AG08396 (cell line): ENCODE measurements at regions not wholly inside any gene's neighbourhood (a gene's known extent, or its start where the extent isn't known, plus 50 kb on each side); places are given as distances from the start of the nearest gene placed in this dataset.
A peak's percentile ranks its signal among the peaks of the same experiment; 100 is the strongest.

Experiments used
- DNase-seq: peaks from one replicate; pipeline ENCODE4 v3.0.0; 2012; ENCODE audit warnings: low spot score, mixed read lengths

DNA sequence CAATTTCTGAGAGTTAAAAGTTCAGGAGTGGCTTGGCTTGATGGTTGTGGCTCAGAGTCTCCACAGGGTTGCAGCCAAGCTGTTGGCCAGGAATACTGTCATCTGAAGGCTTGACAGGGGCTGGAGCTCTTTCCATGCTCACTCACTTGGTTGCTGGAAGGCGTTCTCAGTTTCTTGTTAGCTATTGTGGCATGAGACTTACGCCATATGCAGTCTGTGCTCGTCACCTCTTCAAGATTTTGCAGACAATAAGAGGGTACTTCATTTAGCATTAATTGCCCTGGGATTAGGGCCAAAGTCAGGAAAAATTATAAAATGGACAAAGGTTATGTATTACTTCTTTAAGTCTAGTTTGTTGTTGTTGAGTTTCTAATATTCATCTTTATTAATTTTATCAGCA is 380.6 kb upstream of the MAP3K7 start:
- DNase-seq: no peak

GRCh38 chr6:90960324-90960723 is 373.5 kb upstream of the MAP3K7 start:
- DNase-seq: no peak

- DNase-seq: no peak
Measured at GRCh38 chr6:90955246-90955645, 368.4 kb upstream of the MAP3K7 start.

DNA sequence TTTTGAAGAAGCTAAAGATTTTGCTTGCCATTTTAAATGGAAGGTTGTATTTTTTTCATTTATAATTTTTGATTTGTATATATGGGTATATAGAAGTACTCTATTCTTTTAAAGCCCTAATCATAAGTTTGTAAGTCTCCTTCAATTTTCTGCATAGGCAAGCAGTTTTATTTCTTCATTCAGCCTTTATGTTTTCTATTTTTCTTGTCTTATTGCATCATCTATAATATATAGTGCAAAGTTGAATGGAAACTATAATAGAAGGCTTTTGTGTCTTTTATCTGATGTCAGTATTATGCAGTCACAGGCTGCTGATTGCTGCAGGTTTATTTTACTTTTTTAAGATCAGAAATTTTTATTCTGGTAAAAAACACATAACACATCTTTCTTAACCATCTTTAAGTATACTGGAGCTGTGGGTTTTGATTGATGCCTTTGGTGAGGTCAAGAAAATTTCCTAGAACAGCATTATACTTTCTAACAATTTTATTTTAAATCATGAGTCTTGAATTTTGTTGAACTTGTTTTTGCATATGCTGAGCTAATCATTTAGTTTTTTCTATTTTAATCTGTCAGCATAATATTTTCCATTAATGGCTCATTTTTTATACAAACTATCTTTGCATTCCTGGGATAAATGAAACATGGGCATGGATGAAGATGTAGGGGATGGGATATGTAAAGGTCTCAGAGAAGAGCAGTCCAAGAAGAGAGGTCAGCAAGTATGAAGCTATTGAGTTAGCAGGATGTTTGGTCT is 366.7 kb upstream of the MAP3K7 start:
- no peak for DNase-seq

GRCh38 chr6:90952176-90952575 is 365.3 kb upstream of the MAP3K7 start:
- DNase-seq: no peak

- DNase-seq: no peak
Measured at GRCh38 chr6:90948540-90948939, 361.7 kb upstream of the MAP3K7 start.

GRCh38 chr6:90947184-90948064 is 360.6 kb upstream of the MAP3K7 start:
- no peak for DNase-seq

DNA sequence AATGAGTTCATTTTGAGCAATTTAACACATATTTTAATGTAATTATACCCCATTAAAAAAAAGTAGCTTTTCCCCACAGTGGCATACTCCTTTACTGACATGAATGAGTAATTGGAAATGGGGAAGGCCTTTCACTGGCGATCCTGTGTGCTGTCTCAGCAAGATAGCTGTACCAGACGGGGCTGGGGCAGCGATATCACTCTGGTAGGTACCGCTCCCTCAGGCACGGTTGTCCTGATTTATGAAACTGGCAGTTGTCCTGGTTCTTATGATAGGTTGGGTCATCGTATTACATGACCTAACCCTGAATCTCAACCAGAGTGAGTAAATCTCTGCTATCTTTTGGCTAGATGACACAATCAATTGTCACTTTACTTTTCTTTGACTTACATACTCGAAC is 355.0 kb upstream of the MAP3K7 start:
- no peak for DNase-seq

- DNase-seq: peak; percentile 29
Measured at GRCh38 chr6:90940812-90941481, 354.1 kb upstream of the MAP3K7 start.

- no peak for DNase-seq
Measured at GRCh38 chr6:90939906-90940305, 353.0 kb upstream of the MAP3K7 start.

DNA sequence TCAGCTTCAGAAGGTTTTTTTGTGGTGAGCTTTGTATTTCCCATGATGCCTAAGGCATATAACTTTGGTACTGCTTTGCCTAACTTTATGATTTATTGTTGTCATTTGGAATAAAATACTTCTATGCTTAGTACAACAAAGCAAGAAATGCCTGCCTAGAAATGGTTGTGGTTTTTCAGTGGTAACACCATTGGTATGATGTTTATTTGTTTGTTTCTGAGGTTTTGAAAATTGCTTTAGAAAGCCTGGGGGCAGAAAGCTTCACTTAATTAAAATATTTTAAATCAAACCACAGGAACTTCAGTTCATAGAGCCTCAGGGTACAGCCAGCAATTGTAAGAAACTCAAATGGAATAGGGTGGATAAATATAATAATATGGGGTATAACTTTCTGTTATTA is 351.2 kb upstream of the MAP3K7 start:
- no peak for DNase-seq

DNA sequence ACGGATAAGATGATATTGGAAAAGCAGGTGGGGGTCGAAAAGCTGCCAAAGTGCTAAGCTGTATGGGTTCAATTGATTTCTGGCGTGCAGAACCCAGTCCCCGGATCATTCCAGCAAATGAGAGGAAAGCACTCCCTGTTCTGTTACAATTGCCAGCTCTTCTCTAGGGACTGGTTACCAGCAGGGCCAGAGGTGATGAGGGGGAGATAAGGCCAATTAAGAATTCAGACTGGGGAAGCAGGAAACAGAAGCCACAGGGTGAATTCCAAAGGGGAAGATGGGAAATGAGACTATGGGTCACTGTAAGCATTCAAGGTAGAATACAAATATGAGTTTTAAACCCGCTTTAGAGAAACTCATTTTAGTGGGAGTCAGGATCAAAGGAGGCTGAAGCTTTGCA is 349.4 kb upstream of the MAP3K7 start:
- DNase-seq: no peak

DNA sequence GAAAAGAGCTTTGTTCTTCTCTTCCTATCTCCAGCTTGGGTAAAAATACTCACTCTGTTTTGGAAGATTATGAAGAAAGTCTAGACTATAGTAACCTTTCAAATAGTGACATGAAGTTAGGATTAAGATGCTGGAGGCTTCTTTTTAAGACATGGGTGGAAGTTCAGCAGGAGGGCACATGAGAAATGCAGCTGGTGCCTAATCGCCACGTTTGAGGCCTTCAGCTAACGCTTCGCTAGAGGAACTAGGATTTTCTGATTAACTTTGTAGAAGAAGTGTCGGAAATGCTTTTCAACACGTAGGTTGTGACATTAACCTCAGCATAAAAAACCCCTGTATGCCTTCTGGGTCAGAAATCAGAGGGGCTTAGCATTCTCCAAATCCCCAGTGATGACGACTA is 348.1 kb upstream of the MAP3K7 start:
- DNase-seq: no peak

GRCh38 chr6:90934081-90934480 is 347.2 kb upstream of the MAP3K7 start:
- no peak for DNase-seq

GRCh38 chr6:90932351-90932750 is 345.5 kb upstream of the MAP3K7 start:
- no peak for DNase-seq

GRCh38 chr6:90928051-90928450 is 341.2 kb upstream of the MAP3K7 start:
- no peak for DNase-seq

- no peak for DNase-seq
Measured at GRCh38 chr6:90925726-90926125, 338.9 kb upstream of the MAP3K7 start.

- no peak for DNase-seq
Measured at GRCh38 chr6:90922325-90922724, 335.5 kb upstream of the MAP3K7 start.

DNA sequence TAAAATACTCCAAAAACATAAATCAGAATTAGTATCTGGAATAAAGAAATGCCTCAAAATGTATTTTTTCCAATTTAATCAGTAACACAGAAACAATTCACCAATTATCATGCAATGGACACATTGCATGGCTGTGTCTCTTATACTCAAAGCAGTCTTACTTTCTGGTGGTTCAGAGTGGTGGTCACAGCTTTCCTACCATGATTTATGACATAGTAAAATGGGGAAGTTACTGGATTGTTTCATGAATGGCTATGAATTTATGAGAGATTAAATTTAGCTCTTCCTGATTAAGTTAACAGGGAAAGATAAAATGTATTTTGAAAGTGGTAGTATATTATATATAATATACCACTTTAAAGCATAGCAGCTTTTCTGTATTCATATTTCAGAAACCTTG is 331.5 kb upstream of the MAP3K7 start:
- DNase-seq: no peak

DNA sequence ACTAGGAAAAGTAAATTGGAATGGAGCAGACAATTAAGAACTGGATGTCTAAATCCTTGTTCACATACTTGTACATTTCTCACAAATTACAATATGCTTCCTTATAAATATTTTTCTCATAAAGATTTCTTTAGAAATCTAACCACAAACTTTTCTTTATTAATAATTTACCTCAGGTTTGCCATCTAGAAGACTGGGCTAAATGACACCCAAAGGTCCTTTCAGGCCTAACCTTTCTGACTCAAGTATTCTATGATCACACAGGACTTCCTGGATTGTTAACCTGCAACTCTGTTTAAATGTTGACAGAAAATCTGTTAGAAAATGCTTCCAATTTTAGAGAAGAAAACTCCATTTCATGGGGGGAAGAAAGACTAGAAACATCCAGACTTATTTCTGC is 330.5 kb upstream of the MAP3K7 start:
- DNase-seq: no peak

GRCh38 chr6:90916968-90917367 is 330.1 kb upstream of the MAP3K7 start:
- DNase-seq: no peak

GRCh38 chr6:90915224-90915915 is 328.5 kb upstream of the MAP3K7 start:
- no peak for DNase-seq
